Astrocyte of the hippocampus (primary cell): ENCODE measurements at regions not wholly inside any gene's neighbourhood (a gene's known extent, or its start where the extent isn't known, plus 50 kb on each side); places are given as distances from the start of the nearest gene placed in this dataset.
"Not testable (repeated sequence)": the region's sequence is repeated elsewhere in the genome, so short reads cannot be mapped to it uniquely, and the experiment has no call there.

Experiments
- DNase-seq: peaks from one replicate; pipeline ENCODE4 v3.0.0; 2011; ENCODE audit warnings: low read depth, low spot score

GRCh38 chr1:244322181-244322580 is 129.5 kb downstream of the ADSS2 start:
- DNase-seq: no peak

- peak; percentile 96 for DNase-seq
Observed at GRCh38 chr1:244322791-244323521, 128.8 kb downstream of the ADSS2 start.

- DNase-seq: no peak
Observed at GRCh38 chr1:244324176-244324883, 127.4 kb downstream of the ADSS2 start.

GRCh38 chr1:244325056-244325758 is 126.5 kb downstream of the ADSS2 start:
- no peak for DNase-seq

- no peak for DNase-seq
Observed at GRCh38 chr1:244326757-244327156, 125.0 kb downstream of the ADSS2 start.

GRCh38 chr1:244327533-244327932 is 124.2 kb downstream of the ADSS2 start:
- no peak for DNase-seq

- no peak for DNase-seq
Observed at GRCh38 chr1:244328476-244328875, 123.2 kb downstream of the ADSS2 start.

GRCh38 chr1:244329591-244330317 is 122.0 kb downstream of the ADSS2 start:
- peak; percentile 39 for DNase-seq

- DNase-seq: no peak
Observed at GRCh38 chr1:244330318-244330625, 121.4 kb downstream of the ADSS2 start.

GRCh38 chr1:244332761-244333160 is 118.9 kb downstream of the ADSS2 start:
- not testable (repeated sequence) for DNase-seq

- DNase-seq: not testable (repeated sequence)
Observed at GRCh38 chr1:244334315-244334714, 117.4 kb downstream of the ADSS2 start.

- not testable (repeated sequence) for DNase-seq
Observed at GRCh38 chr1:244334842-244335241, 116.9 kb downstream of the ADSS2 start.

- DNase-seq: no peak
Observed at GRCh38 chr1:244335456-244335855, 116.3 kb downstream of the ADSS2 start.

GRCh38 chr1:244336232-244336899 is 115.3 kb downstream of the ADSS2 start:
- no peak for DNase-seq

- no peak for DNase-seq
Observed at GRCh38 chr1:244337839-244338238, 113.9 kb downstream of the ADSS2 start.

GRCh38 chr1:244339073-244339692 is 112.5 kb downstream of the ADSS2 start:
- no peak for DNase-seq

GRCh38 chr1:244339776-244340175 is 111.9 kb downstream of the ADSS2 start:
- no peak for DNase-seq

GRCh38 chr1:244340396-244340795 is 111.3 kb downstream of the ADSS2 start:
- DNase-seq: no peak

- peak; percentile 74 for DNase-seq
Observed at GRCh38 chr1:244341455-244342450, 110.0 kb downstream of the ADSS2 start.

- no peak for DNase-seq
Observed at GRCh38 chr1:244344001-244344400, 107.7 kb downstream of the ADSS2 start.
